Fibroblast of the aortic adventitia (primary cell): ENCODE measurements at regions not wholly inside any gene's neighbourhood (a gene's known extent, or its start where the extent isn't known, plus 50 kb on each side); places are given as distances from the start of the nearest gene placed in this dataset.

Source experiments
- DNase-seq: peaks from one replicate; pipeline ENCODE4 v3.0.0-alpha.2; 2010; ENCODE audit warnings: low read depth
- H3K4me3 ChIP-seq: 2 replicates; pipeline ENCODE4 v1.5.1; 2011; ENCODE audit warnings: low read depth, mild to moderate bottlenecking, control low read depth, low read length, moderate library complexity
- TF ChIP-seq, protein P1 (sequence below): IDR thresholded peaks from 2 replicates; pipeline ENCODE4 v1.5.1; 2011; ENCODE audit warnings: mild to moderate bottlenecking, low read length, control low read depth, inconsistent platforms; ENCODE audit not compliant: insufficient read depth

- DNase-seq, result peak; percentile 95
- no peak overlapping the region for H3K4me3 ChIP-seq
- TF ChIP-seq, protein P1, sequence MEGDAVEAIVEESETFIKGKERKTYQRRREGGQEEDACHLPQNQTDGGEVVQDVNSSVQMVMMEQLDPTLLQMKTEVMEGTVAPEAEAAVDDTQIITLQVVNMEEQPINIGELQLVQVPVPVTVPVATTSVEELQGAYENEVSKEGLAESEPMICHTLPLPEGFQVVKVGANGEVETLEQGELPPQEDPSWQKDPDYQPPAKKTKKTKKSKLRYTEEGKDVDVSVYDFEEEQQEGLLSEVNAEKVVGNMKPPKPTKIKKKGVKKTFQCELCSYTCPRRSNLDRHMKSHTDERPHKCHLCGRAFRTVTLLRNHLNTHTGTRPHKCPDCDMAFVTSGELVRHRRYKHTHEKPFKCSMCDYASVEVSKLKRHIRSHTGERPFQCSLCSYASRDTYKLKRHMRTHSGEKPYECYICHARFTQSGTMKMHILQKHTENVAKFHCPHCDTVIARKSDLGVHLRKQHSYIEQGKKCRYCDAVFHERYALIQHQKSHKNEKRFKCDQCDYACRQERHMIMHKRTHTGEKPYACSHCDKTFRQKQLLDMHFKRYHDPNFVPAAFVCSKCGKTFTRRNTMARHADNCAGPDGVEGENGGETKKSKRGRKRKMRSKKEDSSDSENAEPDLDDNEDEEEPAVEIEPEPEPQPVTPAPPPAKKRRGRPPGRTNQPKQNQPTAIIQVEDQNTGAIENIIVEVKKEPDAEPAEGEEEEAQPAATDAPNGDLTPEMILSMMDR, result no peak
These were observed 75.9 kb upstream of the TNRC6C start for GRCh38 chr17:77882481-77883212.

- DNase-seq, result no peak
- no peak overlapping the region for H3K4me3 ChIP-seq
- TF ChIP-seq, protein P1, result no peak
These were observed 75.3 kb upstream of the TNRC6C start for GRCh38 chr17:77883213-77883650.

- DNase-seq, result peak; percentile 5
- no peak overlapping the region for H3K4me3 ChIP-seq
- TF ChIP-seq, protein P1, result no peak
These were observed 74.5 kb upstream of the TNRC6C start for GRCh38 chr17:77884019-77884418.

GRCh38 chr17:77884967-77885641 is 73.4 kb upstream of the TNRC6C start:
- no peak for DNase-seq
- TF ChIP-seq, protein P1, result no peak
- no peak overlapping the region for H3K4me3 ChIP-seq

DNA sequence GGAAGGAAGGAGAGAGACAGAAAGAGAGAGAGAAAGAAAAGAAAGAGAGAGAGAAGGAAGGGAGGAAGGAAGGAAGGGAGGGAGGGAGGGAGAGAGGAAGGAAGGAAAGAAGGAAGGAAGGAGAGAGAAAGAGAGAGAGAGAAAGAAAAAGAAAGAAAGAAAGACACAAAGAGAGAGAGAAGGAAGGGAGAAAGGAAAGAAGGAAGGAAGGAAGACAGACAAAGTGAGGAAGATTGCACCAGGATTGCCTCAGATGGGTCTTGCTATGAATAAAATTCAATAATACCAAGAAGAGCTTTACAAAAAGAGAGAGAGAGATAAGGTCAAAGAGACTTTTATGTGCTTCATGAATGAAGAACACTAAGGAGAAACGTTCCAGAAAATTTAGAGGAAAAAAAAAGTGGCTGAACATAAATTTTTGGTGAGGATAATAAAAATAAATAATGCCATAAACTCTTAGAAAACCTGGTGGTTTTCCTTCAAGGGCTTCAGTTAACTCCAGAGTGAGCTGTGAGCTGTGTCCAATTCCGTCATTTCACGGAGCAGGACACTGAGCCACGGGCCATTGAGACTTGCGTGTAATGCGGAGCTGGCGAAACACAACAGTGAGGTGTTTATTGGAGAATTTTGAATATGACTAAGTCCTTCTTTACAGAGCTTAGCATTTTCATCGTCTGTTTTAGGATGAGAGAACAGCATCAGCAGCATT is 72.7 kb upstream of the TNRC6C start:
- TF ChIP-seq, protein P1, result no peak
- DNase-seq, result peak; percentile 35
- H3K4me3 ChIP-seq, result no peak overlapping the region

- DNase-seq, result no peak
- no peak overlapping the region for H3K4me3 ChIP-seq
- TF ChIP-seq, protein P1, result no peak
These were observed 72.1 kb upstream of the TNRC6C start for GRCh38 chr17:77886387-77886728.
